Forelimb muscle (tissue), 1 donor: ENCODE measurements at regions not wholly inside any gene's neighbourhood (a gene's known extent, or its start where the extent isn't known, plus 50 kb on each side); places are given as distances from the start of the nearest gene placed in this dataset.

Experiments
- DNase-seq: peaks from one replicate; pipeline ENCODE4 v3.0.0-alpha.2; 2013; ENCODE audit warnings: low read depth

GRCh38 chr6:45830441-45831139, 185.1 kb downstream of the CLIC5 start:
- DNase-seq: no peak

GRCh38 chr6:45829873-45830272, 185.8 kb downstream of the CLIC5 start:
- no peak for DNase-seq

GRCh38 chr6:45827952-45828530, 187.6 kb downstream of the CLIC5 start:
- DNase-seq: no peak

- DNase-seq: no peak
Measured at GRCh38 chr6:45822873-45823272, 192.8 kb downstream of the CLIC5 start.

- no peak for DNase-seq
Measured at GRCh38 chr6:45822246-45822812, 193.3 kb downstream of the CLIC5 start.

GRCh38 chr6:45818655-45819054, 197.0 kb downstream of the CLIC5 start:
- DNase-seq: no peak

- no peak for DNase-seq
Measured at GRCh38 chr6:45816674-45817297, 198.9 kb downstream of the CLIC5 start.

GRCh38 chr6:45815466-45816125, 200.1 kb downstream of the CLIC5 start:
- no peak for DNase-seq

- DNase-seq: no peak
Measured at GRCh38 chr6:45814772-45815171, 200.9 kb downstream of the CLIC5 start.

GRCh38 chr6:45813943-45814342, 201.7 kb downstream of the CLIC5 start:
- DNase-seq: no peak

- DNase-seq: no peak
Measured at GRCh38 chr6:45812922-45813321, 202.7 kb downstream of the CLIC5 start.

GRCh38 chr6:45808917-45809316, 206.7 kb downstream of the CLIC5 start:
- DNase-seq: no peak

GRCh38 chr6:45808042-45808645, 207.5 kb downstream of the CLIC5 start:
- no peak for DNase-seq

GRCh38 chr6:45807311-45808041, 208.2 kb downstream of the CLIC5 start:
- DNase-seq: no peak

GRCh38 chr6:45806172-45806571, 209.5 kb downstream of the CLIC5 start:
- DNase-seq: no peak

GRCh38 chr6:45803071-45803470, 212.6 kb downstream of the CLIC5 start:
- no peak for DNase-seq

GRCh38 chr6:45801471-45802289, 214.0 kb downstream of the CLIC5 start:
- DNase-seq: no peak

GRCh38 chr6:45800911-45801310, 214.7 kb downstream of the CLIC5 start:
- no peak for DNase-seq

- no peak for DNase-seq
Measured at GRCh38 chr6:45795678-45796077, 220.0 kb downstream of the CLIC5 start.

GRCh38 chr6:45794465-45794864, 221.2 kb downstream of the CLIC5 start:
- no peak for DNase-seq
